ENCODE measurements at regions not wholly inside any gene's neighbourhood (a gene's known extent, or its start where the extent isn't known, plus 50 kb on each side); places are given as distances from the start of the nearest gene placed in this dataset.
"Not testable (repeated sequence)": the region's sequence is repeated elsewhere in the genome, so short reads cannot be mapped to it uniquely, and the experiment has no call there.

- no peak for DNase-seq
These were observed 165.9 kb upstream of the ARHGAP5 start for GRCh38 chr14:31911160-31911559.

GRCh38 chr14:31913370-31913769 lies 163.7 kb upstream of the ARHGAP5 start:
- DNase-seq: no peak

- DNase-seq: not testable (repeated sequence)
These were observed 158.8 kb upstream of the ARHGAP5 start for GRCh38 chr14:31918289-31918688.

- no peak for DNase-seq
These were observed 157.1 kb upstream of the ARHGAP5 start for GRCh38 chr14:31920001-31920400.

- no peak for DNase-seq
These were observed 156.0 kb upstream of the ARHGAP5 start for GRCh38 chr14:31920989-31921650.

GRCh38 chr14:31921721-31922120 lies 155.4 kb upstream of the ARHGAP5 start:
- no peak for DNase-seq

- DNase-seq: no peak
These were observed 151.0 kb upstream of the ARHGAP5 start for GRCh38 chr14:31926123-31926522.

- no peak for DNase-seq
These were observed 150.3 kb upstream of the ARHGAP5 start for GRCh38 chr14:31926652-31927347.

- DNase-seq: no peak
These were observed 149.7 kb upstream of the ARHGAP5 start for GRCh38 chr14:31927348-31927832.

- no peak for DNase-seq
These were observed 147.0 kb upstream of the ARHGAP5 start for GRCh38 chr14:31930070-31930469.

GRCh38 chr14:31930493-31931240 lies 146.4 kb upstream of the ARHGAP5 start:
- no peak for DNase-seq

GRCh38 chr14:31932675-31933074 lies 144.4 kb upstream of the ARHGAP5 start:
- DNase-seq: no peak

GRCh38 chr14:31933716-31934115 lies 143.4 kb upstream of the ARHGAP5 start:
- no peak for DNase-seq

GRCh38 chr14:31934767-31935266 lies 142.3 kb upstream of the ARHGAP5 start:
- peak; percentile 52 for DNase-seq

GRCh38 chr14:31935391-31935790 lies 141.7 kb upstream of the ARHGAP5 start:
- no peak for DNase-seq

GRCh38 chr14:31936115-31936514 lies 141.0 kb upstream of the ARHGAP5 start:
- DNase-seq: no peak

- DNase-seq: no peak
These were observed 139.3 kb upstream of the ARHGAP5 start for GRCh38 chr14:31937730-31938346.

GRCh38 chr14:31939934-31940333 lies 137.2 kb upstream of the ARHGAP5 start:
- DNase-seq: no peak

GRCh38 chr14:31941487-31941886 lies 135.6 kb upstream of the ARHGAP5 start:
- DNase-seq: no peak

GRCh38 chr14:31942166-31942841 lies 134.8 kb upstream of the ARHGAP5 start:
- DNase-seq: no peak

- DNase-seq: no peak
These were observed 133.8 kb upstream of the ARHGAP5 start for GRCh38 chr14:31943217-31943799.

GRCh38 chr14:31943861-31944255 lies 133.2 kb upstream of the ARHGAP5 start:
- DNase-seq: no peak

All from NCI-H1417 treated with DMSO at 0.1 percent for 48 hours (cell line).